KMS-11 (cell line): ENCODE measurements at regions not wholly inside any gene's neighbourhood (a gene's known extent, or its start where the extent isn't known, plus 50 kb on each side); places are given as distances from the start of the nearest gene placed in this dataset.

Experiments used
- H2AFZ ChIP-seq: fragments of 200-600 bp; sonication (generic); 2 replicates; pipeline ENCODE4 v1.6.1; 2016; ENCODE audit warnings: antibody characterized with exemption, mixed run types, low read depth
- H3K27ac ChIP-seq: fragments of 200-600 bp; sonication (generic); 2 replicates; pipeline ENCODE4 v1.6.1; 2016; ENCODE audit warnings: mild to moderate bottlenecking, mixed run types
- H3K27me3 ChIP-seq: fragments of 200-600 bp; sonication (generic); 2 replicates; pipeline ENCODE4 v1.6.1; 2017; ENCODE audit warnings: mild to moderate bottlenecking, low read depth, mixed run types, moderate library complexity; ENCODE audit not compliant: insufficient read depth
- H3K36me3 ChIP-seq: fragments of 200-600 bp; sonication (generic); 2 replicates; pipeline ENCODE4 v1.6.1; 2017; ENCODE audit warnings: mild to moderate bottlenecking, mixed run types; ENCODE audit not compliant: insufficient read depth
- H3K4me1 ChIP-seq: fragments of 200-600 bp; sonication (generic); 2 replicates; pipeline ENCODE4 v1.6.1; 2016; ENCODE audit warnings: mild to moderate bottlenecking, low read depth, mixed run types; ENCODE audit not compliant: poor library complexity, severe bottlenecking
- H3K4me2 ChIP-seq: fragments of 200-600 bp; sonication (generic); 2 replicates; pipeline ENCODE4 v1.7.0; 2016; ENCODE audit warnings: mild to moderate bottlenecking, mixed run types
- H3K4me3 ChIP-seq: fragments of 200-600 bp; sonication (generic); IDR thresholded peaks from 2 replicates; pipeline ENCODE4 v1.6.1; 2017; ENCODE audit warnings: low read depth, low read length, mixed read lengths; ENCODE audit not compliant: insufficient read depth
- H3K79me2 ChIP-seq: fragments of 200-600 bp; sonication (generic); 2 replicates; pipeline ENCODE4 v1.6.1; 2016; ENCODE audit warnings: low read depth, mixed run types; ENCODE audit not compliant: insufficient read depth
- H3K9ac ChIP-seq: fragments of 200-600 bp; sonication (generic); 2 replicates; pipeline ENCODE4 v1.6.1; 2016; ENCODE audit warnings: mild to moderate bottlenecking, mixed run types
- H4K20me1 ChIP-seq: fragments of 200-600 bp; sonication (generic); 2 replicates; pipeline ENCODE4 v1.6.1; 2016; ENCODE audit warnings: mild to moderate bottlenecking, mixed run types; ENCODE audit not compliant: insufficient read depth
- TF ChIP-seq, protein P1 (sequence below): fragments of 200-600 bp; sonication (generic); conservative IDR thresholded peaks from 2 replicates; pipeline ENCODE4 v1.6.1; 2017; ENCODE audit warnings: low read depth, mild to moderate bottlenecking, antibody characterized with exemption, low read length, moderate library complexity, mixed read lengths

DNA sequence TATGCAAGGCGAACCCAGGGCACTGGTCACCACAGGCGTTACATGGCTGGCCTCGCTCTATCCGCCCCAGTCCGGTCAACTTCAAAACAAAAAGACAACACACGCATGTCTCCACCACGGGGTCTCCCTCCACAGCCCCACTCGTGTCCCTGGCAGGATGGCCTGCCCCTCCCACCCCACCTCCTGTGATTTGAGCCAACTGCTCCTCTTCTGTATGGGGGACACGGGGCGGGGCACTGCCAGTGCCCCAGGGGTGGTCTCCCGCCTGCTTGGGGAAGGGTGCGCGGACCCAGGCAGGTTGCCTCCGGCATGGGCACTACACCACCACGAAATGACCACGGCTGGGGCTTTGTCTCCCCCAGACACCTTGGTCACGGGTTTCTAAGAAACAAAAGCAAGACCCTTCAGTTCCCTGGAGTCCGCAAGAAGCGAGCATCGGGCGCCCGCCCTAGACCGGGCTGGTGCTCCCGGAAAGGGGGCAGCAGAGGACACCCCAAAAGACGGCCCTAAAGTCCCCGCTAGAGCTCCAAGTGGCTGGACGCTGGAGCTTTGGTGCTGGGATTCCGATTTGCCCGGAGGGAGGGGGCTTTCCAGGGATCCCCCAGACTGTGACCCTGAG, 219.3 kb upstream of the PRICKLE2 start:
- no peak overlapping the region for H3K4me3 ChIP-seq
- no peaks in the 10 kb centered on the region for H3K79me2 ChIP-seq
- no peaks in the 10 kb centered on the region for H3K27me3 ChIP-seq
- H3K9ac ChIP-seq: no peak overlapping the region
- no peaks in the 10 kb centered on the region for H4K20me1 ChIP-seq
- TF ChIP-seq, protein P1, sequence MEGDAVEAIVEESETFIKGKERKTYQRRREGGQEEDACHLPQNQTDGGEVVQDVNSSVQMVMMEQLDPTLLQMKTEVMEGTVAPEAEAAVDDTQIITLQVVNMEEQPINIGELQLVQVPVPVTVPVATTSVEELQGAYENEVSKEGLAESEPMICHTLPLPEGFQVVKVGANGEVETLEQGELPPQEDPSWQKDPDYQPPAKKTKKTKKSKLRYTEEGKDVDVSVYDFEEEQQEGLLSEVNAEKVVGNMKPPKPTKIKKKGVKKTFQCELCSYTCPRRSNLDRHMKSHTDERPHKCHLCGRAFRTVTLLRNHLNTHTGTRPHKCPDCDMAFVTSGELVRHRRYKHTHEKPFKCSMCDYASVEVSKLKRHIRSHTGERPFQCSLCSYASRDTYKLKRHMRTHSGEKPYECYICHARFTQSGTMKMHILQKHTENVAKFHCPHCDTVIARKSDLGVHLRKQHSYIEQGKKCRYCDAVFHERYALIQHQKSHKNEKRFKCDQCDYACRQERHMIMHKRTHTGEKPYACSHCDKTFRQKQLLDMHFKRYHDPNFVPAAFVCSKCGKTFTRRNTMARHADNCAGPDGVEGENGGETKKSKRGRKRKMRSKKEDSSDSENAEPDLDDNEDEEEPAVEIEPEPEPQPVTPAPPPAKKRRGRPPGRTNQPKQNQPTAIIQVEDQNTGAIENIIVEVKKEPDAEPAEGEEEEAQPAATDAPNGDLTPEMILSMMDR: no peak
- no peak overlapping the region for H3K4me2 ChIP-seq
- no peak overlapping the region for H3K27ac ChIP-seq
- no peak overlapping the region for H2AFZ ChIP-seq
- no peaks in the 10 kb centered on the region for H3K36me3 ChIP-seq
- no peaks in the 10 kb centered on the region for H3K4me1 ChIP-seq

DNA sequence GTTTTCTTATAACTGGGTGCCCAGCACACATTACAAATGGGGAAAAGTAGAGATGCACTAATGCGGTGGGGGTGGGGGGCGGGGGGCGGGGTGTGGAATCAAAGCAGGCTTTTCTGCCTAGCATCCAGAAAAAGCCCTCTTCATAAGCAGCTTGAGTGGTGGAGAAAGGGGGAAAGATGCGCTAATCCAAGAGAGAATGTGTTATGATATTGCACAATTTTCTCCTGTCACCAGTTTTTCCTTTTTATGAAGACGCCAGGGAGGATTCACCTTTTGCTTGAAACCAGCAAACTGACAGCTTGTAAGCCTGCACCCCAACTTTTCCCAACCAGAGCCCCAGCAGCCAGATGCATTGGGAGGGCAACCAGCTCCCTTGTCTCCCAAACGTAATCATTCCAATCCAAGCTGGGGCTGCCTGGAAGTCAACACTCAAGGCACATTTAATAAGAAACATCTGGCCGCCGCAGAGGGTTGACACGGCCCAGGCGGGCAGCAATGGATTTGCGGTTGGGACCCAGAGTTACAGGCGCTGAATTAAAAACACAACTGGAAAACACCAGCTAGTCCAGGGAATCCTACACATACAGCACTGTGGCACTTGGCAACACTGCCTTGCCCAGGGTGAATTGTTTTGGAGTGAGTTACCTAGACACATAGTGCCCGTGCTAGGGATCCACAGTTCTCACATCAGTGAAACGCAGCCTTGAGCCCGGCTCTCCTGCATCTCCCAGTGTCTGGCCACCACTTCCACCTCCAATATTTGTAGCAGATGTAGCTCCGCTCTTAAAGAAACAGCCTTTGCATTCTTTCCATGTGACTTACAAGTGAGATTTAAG, 218.5 kb upstream of the PRICKLE2 start:
- no peaks in the 10 kb centered on the region for H4K20me1 ChIP-seq
- H3K4me1 ChIP-seq: no peaks in the 10 kb centered on the region
- H3K9ac ChIP-seq: no peak overlapping the region
- no peak overlapping the region for H3K27ac ChIP-seq
- no peaks in the 10 kb centered on the region for H3K36me3 ChIP-seq
- no peaks in the 10 kb centered on the region for H3K27me3 ChIP-seq
- no peak overlapping the region for H3K4me2 ChIP-seq
- TF ChIP-seq, protein P1: no peak
- no peak overlapping the region for H2AFZ ChIP-seq
- no peaks in the 10 kb centered on the region for H3K79me2 ChIP-seq
- no peak overlapping the region for H3K4me3 ChIP-seq

DNA sequence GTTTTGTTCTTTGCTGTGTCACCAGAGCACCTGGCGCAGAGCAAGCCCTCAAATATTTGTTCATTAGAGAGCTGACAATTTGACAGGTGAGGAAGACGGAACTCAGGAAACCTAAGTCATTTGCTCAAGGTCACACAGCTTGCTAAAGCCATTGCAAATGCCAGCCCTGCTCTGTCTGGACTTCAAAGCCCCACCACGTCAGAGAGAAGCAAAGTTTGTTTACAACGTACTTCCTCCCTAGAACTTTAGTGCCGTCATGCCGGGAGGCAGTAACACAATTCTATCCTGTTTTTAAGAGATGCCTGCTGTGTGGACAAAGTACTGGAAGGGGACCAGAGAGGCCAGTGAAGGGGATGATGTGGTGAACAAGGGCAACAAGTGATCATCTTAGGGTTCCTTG, 216.6 kb upstream of the PRICKLE2 start:
- H3K4me3 ChIP-seq: no peak overlapping the region
- no peaks in the 10 kb centered on the region for H4K20me1 ChIP-seq
- no peaks in the 10 kb centered on the region for H3K4me1 ChIP-seq
- no peak overlapping the region for H3K27ac ChIP-seq
- H3K9ac ChIP-seq: no peak overlapping the region
- H2AFZ ChIP-seq: no peak overlapping the region
- TF ChIP-seq, protein P1: no peak
- no peaks in the 10 kb centered on the region for H3K27me3 ChIP-seq
- no peaks in the 10 kb centered on the region for H3K36me3 ChIP-seq
- H3K4me2 ChIP-seq: no peak overlapping the region
- no peaks in the 10 kb centered on the region for H3K79me2 ChIP-seq

DNA sequence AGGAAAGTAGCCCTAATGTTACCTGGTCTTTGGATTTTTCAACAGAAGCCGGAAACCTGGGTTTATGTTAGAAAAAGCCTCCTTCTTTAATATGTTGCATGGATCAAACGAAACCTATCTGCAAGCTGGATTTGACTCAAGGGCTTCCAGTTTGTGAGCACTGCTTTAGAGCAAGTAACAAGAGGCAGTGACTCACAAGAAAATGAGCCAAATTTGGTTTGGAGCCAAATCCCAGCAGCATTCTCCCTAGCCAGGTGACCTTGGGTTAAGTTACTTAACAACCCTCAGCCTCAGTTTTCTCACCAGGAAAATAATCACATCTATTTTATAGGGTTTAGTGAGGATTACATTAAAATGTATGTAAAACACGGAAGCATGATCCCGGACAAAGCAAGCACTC, 215.2 kb upstream of the PRICKLE2 start:
- no peaks in the 10 kb centered on the region for H3K4me1 ChIP-seq
- H3K79me2 ChIP-seq: no peaks in the 10 kb centered on the region
- TF ChIP-seq, protein P1: no peak
- no peak overlapping the region for H2AFZ ChIP-seq
- no peaks in the 10 kb centered on the region for H3K27me3 ChIP-seq
- no peak overlapping the region for H3K4me3 ChIP-seq
- H3K4me2 ChIP-seq: no peak overlapping the region
- H3K9ac ChIP-seq: no peak overlapping the region
- H3K27ac ChIP-seq: no peak overlapping the region
- no peaks in the 10 kb centered on the region for H4K20me1 ChIP-seq
- no peaks in the 10 kb centered on the region for H3K36me3 ChIP-seq
